ENCODE measurements at regions not wholly inside any gene's neighbourhood (a gene's known extent, or its start where the extent isn't known, plus 50 kb on each side); places are given as distances from the start of the nearest gene placed in this dataset.
"Not testable (repeated sequence)": the region's sequence is repeated elsewhere in the genome, so short reads cannot be mapped to it uniquely, and the experiment has no call there.

- no peak for DNase-seq
Measured at GRCh38 chr3:188003188-188004171, 150.5 kb upstream of the LPP start.

- peak in 1 of 2 experiments; percentile 15 for DNase-seq
Measured at GRCh38 chr3:188006726-188007393, 147.1 kb upstream of the LPP start.

GRCh38 chr3:188007897-188008296, 146.1 kb upstream of the LPP start:
- DNase-seq: no peak

GRCh38 chr3:188008582-188009213, 145.3 kb upstream of the LPP start:
- no peak for DNase-seq

- DNase-seq: no peak
Measured at GRCh38 chr3:188010478-188010877, 143.5 kb upstream of the LPP start.

GRCh38 chr3:188019727-188020126, 134.2 kb upstream of the LPP start:
- no peak for DNase-seq

GRCh38 chr3:188021041-188021440, 132.9 kb upstream of the LPP start:
- DNase-seq: no peak

- DNase-seq: no peak
Measured at GRCh38 chr3:188021502-188022040, 132.4 kb upstream of the LPP start.

- not testable (repeated sequence) for DNase-seq
Measured at GRCh38 chr3:188022902-188023301, 131.1 kb upstream of the LPP start.

GRCh38 chr3:188025555-188025954, 128.4 kb upstream of the LPP start:
- DNase-seq: no peak

GRCh38 chr3:188026191-188026968, 127.6 kb upstream of the LPP start:
- DNase-seq: peak in 1 of 2 experiments; percentile 13

- DNase-seq: no peak
Measured at GRCh38 chr3:188031121-188031520, 122.8 kb upstream of the LPP start.

GRCh38 chr3:188034989-188035388, 119.0 kb upstream of the LPP start:
- DNase-seq: no peak

GRCh38 chr3:188036375-188037194, 117.4 kb upstream of the LPP start:
- no peak for DNase-seq

GRCh38 chr3:188037195-188037718, 116.7 kb upstream of the LPP start:
- peak; percentile 30 to 41 for DNase-seq

- DNase-seq: no peak
Measured at GRCh38 chr3:188037965-188038581, 115.9 kb upstream of the LPP start.

GRCh38 chr3:188041193-188041592, 112.8 kb upstream of the LPP start:
- no peak for DNase-seq

- DNase-seq: no peak
Measured at GRCh38 chr3:188041895-188042294, 112.1 kb upstream of the LPP start.

GRCh38 chr3:188042466-188042865, 111.5 kb upstream of the LPP start:
- DNase-seq: no peak

- no peak for DNase-seq
Measured at GRCh38 chr3:188043891-188044290, 110.1 kb upstream of the LPP start.

Measured in NCI-H526 (cell line).